Naive B cell (primary cell): ENCODE measurements at regions not wholly inside any gene's neighbourhood (a gene's known extent, or its start where the extent isn't known, plus 50 kb on each side); places are given as distances from the start of the nearest gene placed in this dataset.

Experiments
- ATAC-seq, 2 donors: fragments of 150-1000 bp; cut with Tn5 transposase; 2 replicates each; pipeline ENCODE4 v1.10.0; 2021; ENCODE audit warnings: low read depth in 2 of 2, mild to moderate bottlenecking in 2 of 2, moderate library complexity in 2 of 2
- DNase-seq: peaks from one replicate; pipeline ENCODE4 v3.0.0; 2022
- H3K27ac Mint-ChIP-seq, 6 donors: one replicate each; pipeline ENCODE4 v1.8.0; 2020 to 2022; ENCODE audit warnings: mild to moderate bottlenecking in 6 of 6, mixed read lengths in 6 of 6, moderate library complexity in 5 of 6, inconsistent platforms in 2 of 6
- H3K27me3 Mint-ChIP-seq, 3 donors: one replicate each; pipeline ENCODE4 v1.8.0; 2021 to 2022; ENCODE audit warnings: mixed read lengths in 3 of 3, mild to moderate bottlenecking in 1 of 3
- H3K36me3 Mint-ChIP-seq, 2 donors: one replicate each; pipeline ENCODE4 v1.8.0; 2020 to 2022; ENCODE audit warnings: mixed read lengths in 2 of 2, inconsistent platforms in 1 of 2, mild to moderate bottlenecking in 1 of 2
- H3K4me1 Mint-ChIP-seq, 3 donors: one replicate each; pipeline ENCODE4 v1.8.0; 2020 to 2022; ENCODE audit warnings: mixed read lengths in 3 of 3, inconsistent platforms in 1 of 3, mild to moderate bottlenecking in 1 of 3, moderate library complexity in 1 of 3
- H3K4me3 Mint-ChIP-seq, 8 donors: one replicate each; pipeline ENCODE4 v1.8.0; 2020 to 2022; ENCODE audit warnings: mild to moderate bottlenecking in 8 of 8, mixed read lengths in 8 of 8, moderate library complexity in 8 of 8, inconsistent platforms in 2 of 8
- H3K9me3 Mint-ChIP-seq, 7 donors: one replicate each; pipeline ENCODE4 v1.8.0; 2020 to 2022; ENCODE audit warnings: mixed read lengths in 7 of 7, mild to moderate bottlenecking in 5 of 7, inconsistent platforms in 2 of 7, moderate library complexity in 1 of 7

DNA sequence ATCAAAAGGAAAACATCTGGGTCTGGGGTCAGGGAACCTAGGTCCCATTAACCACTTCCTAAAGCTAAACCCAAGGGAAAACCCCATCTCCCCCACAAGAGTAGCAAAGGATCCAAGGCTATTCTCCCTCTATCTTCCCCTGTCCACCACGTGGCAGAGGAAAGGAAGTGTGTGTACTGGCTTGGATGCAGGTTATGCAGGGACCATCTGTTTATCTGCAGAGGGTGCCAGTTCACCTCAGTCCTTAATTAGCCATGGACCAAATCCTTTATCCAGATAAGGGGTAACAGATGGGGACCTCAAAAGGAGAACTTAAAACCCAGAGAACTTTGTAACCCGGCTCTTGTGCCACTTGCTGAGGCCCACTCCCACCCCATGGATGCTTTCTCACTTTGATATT, 135.3 kb downstream of the ZNF518B start:
- H3K9me3 Mint-ChIP-seq: peaks cover 0 to 5% (median 0%) of the 10 kb centered on the region in 7 donors
- DNase-seq (no peak), ATAC-seq (no peak)
- H3K27me3 Mint-ChIP-seq: peaks cover 6 to 14% (median 11%) of the 10 kb centered on the region in 3 donors
- no peak overlapping the region for H3K4me3 Mint-ChIP-seq
- no peaks in the 10 kb centered on the region for H3K4me1 Mint-ChIP-seq
- no peak overlapping the region for H3K27ac Mint-ChIP-seq
- H3K36me3 Mint-ChIP-seq: no peaks in the 10 kb centered on the region

GRCh38 chr4:10320130-10320529, 137.1 kb downstream of the ZNF518B start:
- peak overlapping the region in 1 of 6 donors; percentile 65 for H3K27ac Mint-ChIP-seq
- H3K4me1 Mint-ChIP-seq: no peaks in the 10 kb centered on the region
- peaks cover 5 to 14% (median 11%) of the 10 kb centered on the region in 3 donors for H3K27me3 Mint-ChIP-seq
- DNase-seq (no peak), ATAC-seq (no peak)
- no peaks in the 10 kb centered on the region for H3K36me3 Mint-ChIP-seq
- peaks cover 0 to 5% (median 0%) of the 10 kb centered on the region in 7 donors for H3K9me3 Mint-ChIP-seq
- H3K4me3 Mint-ChIP-seq: no peak overlapping the region

DNA sequence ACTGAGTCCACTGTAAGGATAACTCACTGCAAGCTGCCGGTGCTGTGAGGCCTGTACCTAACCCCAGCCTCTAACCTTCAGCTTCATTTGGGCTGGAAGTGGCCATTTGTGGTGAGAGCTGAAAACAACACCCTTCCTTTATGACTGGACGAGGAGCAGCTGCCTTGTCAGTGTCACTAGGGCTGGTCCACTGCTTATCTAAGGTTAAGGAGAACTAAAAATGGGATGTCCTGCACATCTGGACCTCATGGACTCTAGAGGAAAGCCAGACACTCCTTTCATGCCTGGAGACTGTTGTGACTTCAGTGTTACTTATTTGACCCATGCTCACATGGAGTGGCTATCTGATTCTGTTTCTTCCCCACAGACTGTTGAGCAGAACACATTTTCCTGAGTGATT, 139.9 kb downstream of the ZNF518B start:
- Mint-ChIP-seq H3K4me3 (no peak overlapping the region), H3K9me3 (peaks cover 0 to 3% (median 0%) of the 10 kb centered on the region in 7 donors), H3K27me3 (peaks cover 0 to 7% (median 4%) of the 10 kb centered on the region in 3 donors)

DNA sequence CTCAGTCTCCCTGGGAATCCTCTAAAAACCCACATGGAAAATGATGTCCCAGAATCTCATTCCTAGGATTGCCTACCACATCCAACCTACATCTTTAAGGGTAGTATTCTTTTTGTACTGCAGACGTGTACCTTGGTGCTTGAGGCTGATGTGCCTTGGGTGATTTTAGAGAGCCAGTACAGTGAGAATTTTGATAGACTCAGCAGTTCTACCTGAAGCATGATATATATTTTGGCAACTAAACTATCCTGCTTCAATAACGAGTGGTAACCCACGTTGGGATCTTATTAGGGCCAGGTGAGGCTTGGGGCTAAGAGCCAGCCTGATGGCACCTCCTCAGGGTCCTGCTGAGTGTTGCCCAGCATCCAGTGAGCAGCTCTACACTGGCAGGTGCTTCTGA, 140.4 kb downstream of the ZNF518B start:
- ATAC-seq (no peak), DNase-seq (no peak)
- H3K4me3 Mint-ChIP-seq: no peak overlapping the region
- H3K4me1 Mint-ChIP-seq: no peaks in the 10 kb centered on the region
- H3K27ac Mint-ChIP-seq: no peak overlapping the region
- H3K27me3 Mint-ChIP-seq: peaks cover 0 to 7% (median 0%) of the 10 kb centered on the region in 3 donors
- peaks cover 0 to 4% (median 0%) of the 10 kb centered on the region in 7 donors for H3K9me3 Mint-ChIP-seq
- no peaks in the 10 kb centered on the region for H3K36me3 Mint-ChIP-seq

More for the DNA sequence above, 139.9 kb downstream of the ZNF518B start:
- DNase-seq (no peak), ATAC-seq (no peak)
- H3K27ac Mint-ChIP-seq: no peak overlapping the region
- no peaks in the 10 kb centered on the region for H3K36me3 Mint-ChIP-seq
- H3K4me1 Mint-ChIP-seq: no peaks in the 10 kb centered on the region

GRCh38 chr4:10315638-10316037, 141.6 kb downstream of the ZNF518B start:
- Mint-ChIP-seq H3K27ac (no peak overlapping the region), H3K4me1 (no peaks in the 10 kb centered on the region), H3K27me3 (peaks cover 0 to 4% (median 3%) of the 10 kb centered on the region in 3 donors), H3K9me3 (peaks cover 0 to 5% (median 0%) of the 10 kb centered on the region in 7 donors), H3K36me3 (no peaks in the 10 kb centered on the region), H3K4me3 (no peak overlapping the region)
- no peak for ATAC-seq
- DNase-seq: no peak

GRCh38 chr4:10312568-10312967, 144.7 kb downstream of the ZNF518B start:
- Mint-ChIP-seq H3K36me3 (no peaks in the 10 kb centered on the region), H3K4me3 (no peak overlapping the region), H3K27me3 (peaks cover 0 to 10% (median 9%) of the 10 kb centered on the region in 3 donors)

DNA sequence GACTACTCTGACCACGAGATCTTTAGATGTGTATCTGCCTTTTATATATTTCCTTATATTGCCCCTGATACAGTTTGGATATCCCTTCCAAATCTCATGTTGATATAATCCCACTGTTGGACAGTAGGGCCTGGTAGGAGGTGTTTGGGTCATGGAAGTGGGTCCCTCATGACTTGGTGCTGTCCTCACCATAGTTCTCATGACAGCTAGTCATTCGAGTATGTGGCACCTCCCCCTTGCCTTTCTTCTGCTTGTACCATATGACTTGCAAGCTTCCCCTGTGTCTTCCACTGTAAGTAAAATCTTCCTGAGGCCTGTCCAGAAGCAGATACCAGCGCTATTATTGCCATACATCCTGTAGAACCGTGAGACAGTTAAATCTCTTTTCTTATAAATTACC, 145.3 kb downstream of the ZNF518B start:
- Mint-ChIP-seq H3K27me3 (peaks cover under 1 to 10% (median 9%) of the 10 kb centered on the region in 3 donors), H3K36me3 (no peaks in the 10 kb centered on the region), H3K27ac (no peak overlapping the region), H3K9me3 (peaks cover 0 to 5% (median 0%) of the 10 kb centered on the region in 7 donors), H3K4me1 (no peaks in the 10 kb centered on the region), H3K4me3 (no peak overlapping the region)
- no peak for DNase-seq
- no peak for ATAC-seq

More at GRCh38 chr4:10312568-10312967, 144.7 kb downstream of the ZNF518B start:
- H3K27ac Mint-ChIP-seq: no peak overlapping the region
- DNase-seq (no peak), ATAC-seq (no peak)
- H3K4me1 Mint-ChIP-seq: no peaks in the 10 kb centered on the region
- H3K9me3 Mint-ChIP-seq: peaks cover 0 to 5% (median 0%) of the 10 kb centered on the region in 7 donors

GRCh38 chr4:10305816-10306215, 151.4 kb downstream of the ZNF518B start:
- H3K27me3 Mint-ChIP-seq: peaks cover 7 to 27% (median 17%) of the 10 kb centered on the region in 3 donors
- no peak overlapping the region for H3K27ac Mint-ChIP-seq
- no peak overlapping the region for H3K4me3 Mint-ChIP-seq
- H3K36me3 Mint-ChIP-seq: no peaks in the 10 kb centered on the region
- ATAC-seq (no peak), DNase-seq (no peak)
- H3K4me1 Mint-ChIP-seq: no peaks in the 10 kb centered on the region
- no peaks in the 10 kb centered on the region for H3K9me3 Mint-ChIP-seq

DNA sequence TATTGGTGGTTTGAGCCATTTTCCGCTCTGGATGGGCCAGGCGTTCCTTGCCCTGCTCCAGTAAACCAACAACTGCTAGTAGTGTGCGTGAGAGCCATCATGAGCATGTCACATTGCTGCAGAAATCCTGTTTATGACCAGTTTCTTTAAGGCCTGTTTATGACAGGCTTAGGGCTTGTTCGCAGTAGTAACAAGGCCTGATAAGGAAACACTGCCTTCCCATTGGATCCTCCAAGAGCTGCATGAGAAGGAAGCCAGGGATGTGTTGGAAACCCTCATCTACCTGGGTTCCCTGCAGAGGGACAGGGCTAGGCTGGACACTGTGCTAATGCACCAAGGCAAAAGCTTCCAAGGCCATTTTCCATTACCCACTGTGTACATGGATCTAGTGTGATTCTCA, 153.9 kb downstream of the ZNF518B start:
- no peaks in the 10 kb centered on the region for H3K36me3 Mint-ChIP-seq
- DNase-seq (no peak), ATAC-seq (no peak)
- no peak overlapping the region for H3K27ac Mint-ChIP-seq
- H3K27me3 Mint-ChIP-seq: peaks cover 0 to 27% (median 8%) of the 10 kb centered on the region in 3 donors
- H3K4me1 Mint-ChIP-seq: no peaks in the 10 kb centered on the region
- H3K9me3 Mint-ChIP-seq: peaks cover 0 to 3% (median 0%) of the 10 kb centered on the region in 7 donors
- no peak overlapping the region for H3K4me3 Mint-ChIP-seq

GRCh38 chr4:10302096-10302495, 155.1 kb downstream of the ZNF518B start:
- Mint-ChIP-seq H3K27ac (no peak overlapping the region), H3K4me3 (no peak overlapping the region), H3K4me1 (no peaks in the 10 kb centered on the region), H3K36me3 (no peaks in the 10 kb centered on the region), H3K27me3 (peaks cover 4 to 27% (median 8%) of the 10 kb centered on the region in 3 donors), H3K9me3 (peaks cover 0 to 3% (median 0%) of the 10 kb centered on the region in 7 donors)
- no peak for ATAC-seq
- no peak for DNase-seq

- Mint-ChIP-seq H3K27me3 (peaks cover 0 to 26% (median 4%) of the 10 kb centered on the region in 3 donors), H3K4me1 (no peaks in the 10 kb centered on the region), H3K9me3 (peaks cover 0 to 3% (median 0%) of the 10 kb centered on the region in 7 donors), H3K27ac (no peak overlapping the region), H3K4me3 (no peak overlapping the region), H3K36me3 (no peaks in the 10 kb centered on the region)
- no peak for ATAC-seq
- no peak for DNase-seq
Observed at GRCh38 chr4:10299601-10300000, 157.6 kb downstream of the ZNF518B start.

DNA sequence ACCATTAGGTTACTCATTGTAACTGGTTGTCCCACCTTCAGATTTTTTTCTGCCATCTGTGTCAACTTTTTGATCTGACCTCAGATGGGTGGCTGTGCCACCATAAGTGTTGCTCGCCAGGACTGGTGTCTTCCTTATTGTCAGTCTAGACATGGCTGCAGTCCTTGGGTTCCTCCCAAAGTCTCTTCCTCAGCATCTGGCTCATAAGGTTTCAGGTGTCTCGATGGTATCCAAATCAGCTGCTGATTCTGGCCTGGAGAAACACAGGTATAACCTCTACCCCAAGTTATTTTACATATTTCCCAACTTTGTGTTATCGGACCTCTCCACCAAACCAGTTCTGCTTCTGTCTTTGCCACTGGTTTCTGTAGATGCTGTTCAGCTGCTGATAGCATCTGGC, 158.5 kb downstream of the ZNF518B start:
- peaks cover 0 to 26% (median 14%) of the 10 kb centered on the region in 3 donors for H3K27me3 Mint-ChIP-seq
- DNase-seq: no peak
- no peak for ATAC-seq
- H3K9me3 Mint-ChIP-seq: peaks cover 0 to 3% (median 0%) of the 10 kb centered on the region in 7 donors
- no peaks in the 10 kb centered on the region for H3K36me3 Mint-ChIP-seq
- no peaks in the 10 kb centered on the region for H3K4me1 Mint-ChIP-seq
- H3K27ac Mint-ChIP-seq: no peak overlapping the region
- H3K4me3 Mint-ChIP-seq: no peak overlapping the region

- DNase-seq: no peak
- no peaks in the 10 kb centered on the region for H3K4me1 Mint-ChIP-seq
- no peak overlapping the region for H3K27ac Mint-ChIP-seq
- peaks cover 0 to 15% (median 12%) of the 10 kb centered on the region in 3 donors for H3K27me3 Mint-ChIP-seq
- no peak for ATAC-seq
- no peaks in the 10 kb centered on the region for H3K36me3 Mint-ChIP-seq
- peaks cover 0 to 3% (median 0%) of the 10 kb centered on the region in 7 donors for H3K9me3 Mint-ChIP-seq
- H3K4me3 Mint-ChIP-seq: no peak overlapping the region
Observed at GRCh38 chr4:10296730-10297129, 160.5 kb downstream of the ZNF518B start.

- no peak overlapping the region for H3K27ac Mint-ChIP-seq
- H3K36me3 Mint-ChIP-seq: no peaks in the 10 kb centered on the region
- no peak for DNase-seq
- H3K9me3 Mint-ChIP-seq: peaks cover 0 to 5% (median 2%) of the 10 kb centered on the region in 7 donors
- H3K4me1 Mint-ChIP-seq: no peaks in the 10 kb centered on the region
- no peak overlapping the region for H3K4me3 Mint-ChIP-seq
- ATAC-seq: no peak
- peaks cover 1 to 20% (median 15%) of the 10 kb centered on the region in 3 donors for H3K27me3 Mint-ChIP-seq
Observed at GRCh38 chr4:10295301-10295700, 161.9 kb downstream of the ZNF518B start.

GRCh38 chr4:10289538-10289906, 167.7 kb downstream of the ZNF518B start:
- no peak for ATAC-seq
- Mint-ChIP-seq H3K27me3 (peaks cover 3 to 26% (median 12%) of the 10 kb centered on the region in 3 donors), H3K4me1 (no peaks in the 10 kb centered on the region), H3K36me3 (no peaks in the 10 kb centered on the region), H3K4me3 (no peak overlapping the region), H3K27ac (no peak overlapping the region), H3K9me3 (peaks cover 0 to 11% (median 0%) of the 10 kb centered on the region in 7 donors)
- no peak for DNase-seq
